Liver (tissue), 8 donors: ENCODE measurements at regions not wholly inside any gene's neighbourhood (a gene's known extent, or its start where the extent isn't known, plus 50 kb on each side); places are given as distances from the start of the nearest gene placed in this dataset.

ENCODE experiments used
- DNase-seq: peaks from one replicate; pipeline ENCODE4 v3.0.0-alpha.2; 2017; ENCODE audit warnings: low spot score
- H3K27ac ChIP-seq, 2 donors: one replicate each; pipeline ENCODE4 v1.7.0; 2013; ENCODE audit warnings: inconsistent platforms in 2 of 2, low read length in 2 of 2, control low read depth in 1 of 2, low read depth in 1 of 2, mild to moderate bottlenecking in 1 of 2
- H3K27me3 ChIP-seq, 4 donors: one replicate each; pipeline versions ENCODE4 v1.6.1 to v1.7.0; 2013; ENCODE audit warnings: low read length in 3 of 4, inconsistent platforms in 1 of 4, mild to moderate bottlenecking in 1 of 4, moderate library complexity in 1 of 4; ENCODE audit not compliant: control insufficient read depth in 4 of 4, insufficient read depth in 4 of 4
- H3K36me3 ChIP-seq, 4 donors: one replicate each; pipeline versions ENCODE4 v1.6.1 to v1.7.0; 2013; ENCODE audit warnings: low read length in 3 of 4, mild to moderate bottlenecking in 3 of 4, low read depth in 1 of 4, moderate library complexity in 1 of 4; ENCODE audit not compliant: control insufficient read depth in 4 of 4, insufficient read depth in 3 of 4
- H3K4me1 ChIP-seq, 4 donors: one replicate each; pipeline versions ENCODE4 v1.6.1 to v1.7.0; 2013; ENCODE audit warnings: low read length in 3 of 4, mild to moderate bottlenecking in 3 of 4, moderate library complexity in 1 of 4; ENCODE audit not compliant: control insufficient read depth in 4 of 4, insufficient read depth in 4 of 4
- H3K4me3 ChIP-seq, 3 donors: one replicate each; pipeline versions ENCODE4 v1.6.1 to v1.7.0; 2013; ENCODE audit warnings: low read length in 3 of 3, control low read depth in 1 of 3, low read depth in 1 of 3, mild to moderate bottlenecking in 1 of 3
- H3K9ac ChIP-seq, 2 donors: one replicate each; pipeline ENCODE4 v1.7.0; 2013; ENCODE audit warnings: low read length in 2 of 2, mild to moderate bottlenecking in 2 of 2, moderate library complexity in 2 of 2, control low read depth in 1 of 2, low read depth in 1 of 2
- H3K9me3 ChIP-seq, 4 donors: one replicate each; pipeline versions ENCODE4 v1.6.1 to v1.7.0; 2013; ENCODE audit warnings: low read length in 3 of 4; ENCODE audit not compliant: control insufficient read depth in 4 of 4
- CTCF ChIP-seq: fragments of 150-350 bp; IDR thresholded peaks from 2 replicates; pipeline ENCODE4 v1.5.1; 2017; ENCODE audit warnings: improper control_type of control experiment, low read depth, low read length; ENCODE audit not compliant: missing input control
- FOXA1 ChIP-seq: IDR thresholded peaks from 2 replicates; pipeline ENCODE4 v1.6.1; 2016; ENCODE audit warnings: antibody characterized with exemption
- FOXA2 ChIP-seq: IDR thresholded peaks from 2 replicates; pipeline ENCODE4 v1.6.1; 2016; ENCODE audit warnings: antibody characterized with exemption
- GABPA ChIP-seq, 2 donors: IDR thresholded peaks in 1 of 2; conservative IDR thresholded peaks in 1 of 2; 2 replicates each; pipeline ENCODE4 v1.6.1; 2016; ENCODE audit warnings: antibody characterized with exemption in 2 of 2, mild to moderate bottlenecking in 1 of 2, moderate library complexity in 1 of 2
- HNF4A ChIP-seq, 2 donors: conservative IDR thresholded peaks; 2 replicates each; pipeline ENCODE4 v1.6.1; 2016; ENCODE audit warnings: antibody characterized with exemption in 2 of 2, mild to moderate bottlenecking in 2 of 2
- HNF4G ChIP-seq: IDR thresholded peaks from 2 replicates; pipeline ENCODE4 v1.6.1; 2016; ENCODE audit warnings: antibody characterized with exemption
- JUND ChIP-seq, 2 donors: IDR thresholded peaks; 2 replicates each; pipeline ENCODE4 v1.6.1; 2016; ENCODE audit warnings: antibody characterized with exemption in 2 of 2
- MAX ChIP-seq: IDR thresholded peaks from 2 replicates; pipeline ENCODE4 v1.6.1; 2016; ENCODE audit warnings: antibody characterized with exemption
- NR2F2 ChIP-seq: IDR thresholded peaks from 2 replicates; pipeline ENCODE4 v1.6.1; 2016; ENCODE audit warnings: antibody characterized with exemption
- REST ChIP-seq: IDR thresholded peaks from 2 replicates; pipeline ENCODE4 v1.6.1; 2016; ENCODE audit warnings: antibody characterized with exemption, mild to moderate bottlenecking
- RXRA ChIP-seq, 2 donors: IDR thresholded peaks; 2 replicates each; pipeline ENCODE4 v1.6.1; 2017 to 2018; ENCODE audit warnings: antibody characterized with exemption in 2 of 2, mild to moderate bottlenecking in 1 of 2
- SP1 ChIP-seq: IDR thresholded peaks from 2 replicates; pipeline ENCODE4 v1.6.1; 2018; ENCODE audit warnings: antibody characterized with exemption, mild to moderate bottlenecking
- TAF1 ChIP-seq: conservative IDR thresholded peaks from 2 replicates; pipeline ENCODE4 v1.6.1; 2016; ENCODE audit warnings: antibody characterized with exemption, mild to moderate bottlenecking
- WGBS: extraction: QIAGEN DNeasy Blood & Tissue Kit; methylation state at CpG from one replicate; pipeline ENCODE4 v1.1.7; 2013; 5-methylcytosine and 5-hydroxymethylcytosine counted together
- TF ChIP-seq, protein P1 (sequence below): IDR thresholded peaks from 2 replicates; pipeline ENCODE4 v1.6.1; 2016; ENCODE audit warnings: antibody characterized with exemption
- donor health status: healthy.
- donor health status: healthy.
- donor health status: healthy.
- donor health status: healthy.
- donor health status: healthy.

DNA sequence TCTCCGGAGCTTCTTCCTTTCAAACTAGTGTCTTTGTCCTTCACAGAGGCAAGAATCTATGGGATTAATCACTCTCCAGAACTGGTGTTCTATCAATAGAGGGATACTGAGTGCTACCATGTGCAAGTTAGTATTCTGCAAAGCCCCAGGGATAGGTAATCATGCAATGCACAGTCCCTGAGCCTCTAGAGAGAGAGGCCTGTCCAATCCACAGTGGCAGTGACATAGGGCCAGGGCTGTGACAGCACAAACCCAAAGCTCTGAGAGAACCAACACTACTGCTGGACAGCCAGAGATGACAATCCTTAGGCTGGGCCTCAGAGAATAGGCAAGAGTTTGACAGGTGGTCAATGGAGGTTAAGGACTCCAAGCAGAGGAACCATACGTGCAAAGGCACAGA is 66.8 kb upstream of the USP47 start:
- H3K4me3 ChIP-seq = no peak overlapping the region
- H3K27me3 ChIP-seq = no peaks in the 10 kb centered on the region
- no peak overlapping the region for H3K9ac ChIP-seq
- no peak for DNase-seq
- TF ChIP-seq TAF1 (no peak), SP1 (no peak), CTCF (no peak), RXRA (IDR thresholded peaks at IDR 0.05) (no peak), JUND (IDR thresholded peaks at IDR 0.05) (no peak), GABPA (IDR thresholded peaks at IDR 0.05 in 1 of 2, conservative IDR thresholded peaks at IDR 0.05 in 1 of 2) (no peak)
- TF ChIP-seq, protein P1, sequence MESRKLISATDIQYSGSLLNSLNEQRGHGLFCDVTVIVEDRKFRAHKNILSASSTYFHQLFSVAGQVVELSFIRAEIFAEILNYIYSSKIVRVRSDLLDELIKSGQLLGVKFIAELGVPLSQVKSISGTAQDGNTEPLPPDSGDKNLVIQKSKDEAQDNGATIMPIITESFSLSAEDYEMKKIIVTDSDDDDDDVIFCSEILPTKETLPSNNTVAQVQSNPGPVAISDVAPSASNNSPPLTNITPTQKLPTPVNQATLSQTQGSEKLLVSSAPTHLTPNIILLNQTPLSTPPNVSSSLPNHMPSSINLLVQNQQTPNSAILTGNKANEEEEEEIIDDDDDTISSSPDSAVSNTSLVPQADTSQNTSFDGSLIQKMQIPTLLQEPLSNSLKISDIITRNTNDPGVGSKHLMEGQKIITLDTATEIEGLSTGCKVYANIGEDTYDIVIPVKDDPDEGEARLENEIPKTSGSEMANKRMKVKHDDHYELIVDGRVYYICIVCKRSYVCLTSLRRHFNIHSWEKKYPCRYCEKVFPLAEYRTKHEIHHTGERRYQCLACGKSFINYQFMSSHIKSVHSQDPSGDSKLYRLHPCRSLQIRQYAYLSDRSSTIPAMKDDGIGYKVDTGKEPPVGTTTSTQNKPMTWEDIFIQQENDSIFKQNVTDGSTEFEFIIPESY = no peak
- no peak overlapping the region for H3K27ac ChIP-seq
- H3K4me1 ChIP-seq = no peaks in the 10 kb centered on the region
- 90% methylated on average over 2 of the region's 2 CpGs for WGBS
- H3K9me3 ChIP-seq = no peaks in the 10 kb centered on the region
- H3K36me3 ChIP-seq = no peaks in the 10 kb centered on the region

- DNase-seq = no peak
- Histone ChIP-seq H3K9me3 (no peaks in the 10 kb centered on the region), H3K27ac (no peak overlapping the region), H3K4me3 (no peak overlapping the region), H3K36me3 (no peaks in the 10 kb centered on the region), H3K9ac (no peak overlapping the region), H3K27me3 (no peaks in the 10 kb centered on the region), H3K4me1 (no peaks in the 10 kb centered on the region)
- TF ChIP-seq HNF4A (conservative IDR thresholded peaks at IDR 0.05) (no peak), NR2F2 (no peak), JUND (IDR thresholded peaks at IDR 0.05) (no peak), FOXA1 (no peak), HNF4G (no peak)
- WGBS = 81% methylated on average over 1 of the region's 1 CpG
Observed at GRCh38 chr11:11772865-11773515, 68.8 kb upstream of the USP47 start.

- Histone ChIP-seq H3K36me3 (no peaks in the 10 kb centered on the region), H3K4me3 (no peak overlapping the region), H3K27me3 (no peaks in the 10 kb centered on the region), H3K9me3 (no peaks in the 10 kb centered on the region), H3K4me1 (no peaks in the 10 kb centered on the region), H3K9ac (no peak overlapping the region), H3K27ac (no peak overlapping the region)
- WGBS = 93% methylated on average over 3 of the region's 3 CpGs
- no peak for DNase-seq
- TF ChIP-seq FOXA2 = no peak
- no peak for TF ChIP-seq REST
- TF ChIP-seq HNF4G = no peak
- no peak for TF ChIP-seq JUND (IDR thresholded peaks at IDR 0.05)
- no peak for TF ChIP-seq SP1
- TF ChIP-seq, protein P1 = no peak
- no peak for TF ChIP-seq MAX
- no peak for TF ChIP-seq TAF1
- TF ChIP-seq HNF4A (conservative IDR thresholded peaks at IDR 0.05) = no peak
- no peak for TF ChIP-seq CTCF
Observed at GRCh38 chr11:11770921-11771486, 70.8 kb upstream of the USP47 start.
